GM11168 (cell line): ENCODE measurements at regions not wholly inside any gene's neighbourhood (a gene's known extent, or its start where the extent isn't known, plus 50 kb on each side); places are given as distances from the start of the nearest gene placed in this dataset.

Source experiments
- in situ Hi-C: fragments of 300-500 bp; cut with MboI; formaldehyde crosslinking; loops from one replicate; pipeline ENCODE4 v1.12.0; 2022; ENCODE audit warnings: low sequenced_read_pairs; ENCODE audit not compliant: unreplicated experiment

DNA sequence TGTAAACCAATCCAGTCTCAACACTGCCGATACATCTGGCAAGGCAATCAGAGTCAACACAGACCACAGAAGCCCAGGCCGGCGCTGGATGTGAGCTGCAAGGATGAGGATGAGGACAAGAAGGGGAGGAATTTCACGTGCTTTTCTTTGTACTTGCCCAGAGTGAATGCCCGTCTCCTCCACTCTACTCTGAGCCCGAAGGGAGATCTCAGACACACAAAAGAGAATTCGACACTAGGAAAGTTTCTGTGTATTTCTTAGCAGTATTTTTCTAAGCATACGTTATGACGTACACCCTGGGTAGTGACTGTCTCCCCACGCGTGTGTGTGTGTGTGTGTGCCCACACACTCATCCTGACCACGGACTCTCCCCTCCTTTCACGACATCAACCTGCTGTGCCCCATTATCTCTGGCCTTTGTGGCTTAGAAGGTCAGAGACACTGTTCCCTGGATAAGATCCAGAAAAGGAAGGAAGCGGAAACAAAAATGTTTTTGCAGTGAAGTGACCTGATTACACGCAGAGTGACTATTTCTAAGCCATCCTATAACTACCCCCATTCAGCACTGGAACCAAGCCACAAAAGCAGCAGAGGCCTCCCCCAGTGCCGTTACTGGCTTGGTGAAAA lies 227.3 kb upstream of the DAPK1 start:
- in situ Hi-C loops, result no loop called here

DNA sequence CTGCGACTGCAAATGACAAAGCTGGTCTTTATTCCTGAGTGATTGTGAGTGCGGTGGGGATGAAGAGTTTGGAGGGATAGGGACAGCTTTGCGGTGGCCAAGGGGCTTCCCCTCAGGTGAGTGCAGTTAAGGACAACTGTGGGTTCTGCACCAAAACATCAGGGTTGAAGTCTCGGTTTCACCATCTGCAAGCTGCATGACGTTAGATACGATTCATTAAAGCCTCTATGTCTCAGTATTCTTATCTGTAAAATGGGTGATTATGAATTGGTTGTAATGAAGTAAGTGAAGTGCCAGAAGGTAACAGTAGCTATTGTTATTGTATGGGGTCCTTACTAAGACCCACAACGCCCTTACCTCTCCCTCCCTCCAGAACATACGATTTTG lies 226.8 kb upstream of the DAPK1 start:
- in situ Hi-C loops, result no loop called here

DNA sequence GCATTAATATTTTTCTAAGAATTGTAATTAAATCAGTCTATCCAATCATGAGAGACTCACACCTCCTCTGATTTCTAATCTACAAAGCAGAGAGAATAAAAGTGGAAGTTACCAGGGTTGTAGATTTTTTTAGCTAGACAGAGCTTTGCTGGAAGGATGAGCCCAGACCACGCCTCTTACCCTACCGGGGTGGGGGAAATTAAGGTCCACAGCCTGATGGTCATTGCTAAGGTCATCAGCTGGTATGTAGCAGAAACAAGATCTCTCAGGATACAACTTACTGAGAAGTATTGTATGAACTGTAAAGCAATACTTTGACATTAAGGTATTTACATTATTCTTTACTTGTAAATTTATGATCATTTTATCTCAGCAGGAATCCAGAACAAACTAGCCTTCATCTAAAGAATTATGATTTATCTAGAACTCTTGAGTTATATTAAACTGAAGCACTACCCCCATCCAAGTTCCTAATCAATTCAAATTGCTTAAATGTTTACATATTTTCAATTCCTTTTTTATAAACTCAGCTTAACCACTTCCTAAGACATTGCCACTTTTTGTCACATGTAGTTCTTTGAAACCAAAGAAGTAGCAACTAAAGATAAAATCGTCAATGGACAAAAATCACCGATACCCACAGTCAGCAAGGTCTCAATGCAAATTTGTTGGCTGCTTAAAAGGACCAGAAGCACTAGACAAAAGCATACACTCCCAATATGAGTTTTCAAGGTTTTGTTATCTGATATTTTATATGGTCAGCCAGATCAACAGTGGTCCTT lies 225.8 kb upstream of the DAPK1 start:
- in situ Hi-C loops, result no loop called here

DNA sequence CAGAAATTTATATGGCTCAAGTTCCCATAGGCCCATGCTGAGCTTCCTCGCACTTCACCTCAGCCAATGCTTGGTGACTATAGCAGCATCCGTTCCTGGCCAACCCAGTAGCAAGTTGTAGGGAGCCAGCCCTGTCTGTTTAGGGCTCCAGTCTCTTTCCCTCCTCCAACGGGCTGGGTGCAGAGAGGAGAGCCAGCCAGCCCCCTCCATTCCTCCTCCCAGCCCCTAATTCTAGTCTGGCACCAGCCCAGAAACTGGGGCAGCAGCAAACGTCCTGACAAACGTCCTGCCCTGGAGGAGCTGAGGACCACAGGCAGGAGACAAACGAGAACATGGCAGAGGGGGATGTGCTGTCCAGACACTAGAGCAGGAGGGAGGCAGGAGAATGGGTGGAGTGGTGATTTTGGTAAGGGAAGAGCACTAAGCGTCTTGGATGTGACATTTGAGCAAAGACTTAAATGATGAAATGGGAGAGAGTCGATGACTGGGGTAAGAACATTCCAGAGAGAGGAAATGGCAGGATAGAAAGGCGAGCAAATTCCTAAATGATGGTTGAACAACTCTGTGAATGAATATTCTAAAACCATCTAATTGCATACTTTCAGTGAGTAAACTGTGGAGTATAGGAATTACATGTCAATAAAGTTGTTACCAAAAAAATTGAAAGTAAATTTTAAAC lies 222.5 kb upstream of the DAPK1 start:
- in situ Hi-C loops, result no loop called here

DNA sequence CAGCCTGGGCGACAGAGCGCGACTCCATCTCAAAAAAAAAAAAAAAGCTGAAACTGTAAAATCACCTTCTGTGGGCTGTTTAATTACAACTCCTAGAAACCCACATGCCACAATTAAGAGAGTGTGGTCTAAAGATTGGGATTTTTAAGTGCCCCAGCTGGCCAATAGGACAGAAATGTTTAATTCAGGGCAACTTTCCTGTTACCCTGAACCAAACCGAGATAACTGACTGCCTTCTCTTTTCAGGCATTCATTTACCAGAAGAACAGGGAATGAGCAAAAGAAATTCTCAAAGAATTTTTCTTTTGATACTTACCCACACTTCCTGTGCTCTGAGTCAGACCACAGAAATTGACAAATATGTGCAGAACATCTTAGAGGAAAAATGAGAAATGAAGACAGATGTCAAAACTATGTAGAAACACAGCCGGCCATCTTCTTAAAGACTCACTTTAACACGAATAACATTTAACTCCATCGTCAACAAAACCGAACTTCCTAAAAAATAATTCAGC lies 221.3 kb upstream of the DAPK1 start:
- in situ Hi-C loops, result no loop called here

DNA sequence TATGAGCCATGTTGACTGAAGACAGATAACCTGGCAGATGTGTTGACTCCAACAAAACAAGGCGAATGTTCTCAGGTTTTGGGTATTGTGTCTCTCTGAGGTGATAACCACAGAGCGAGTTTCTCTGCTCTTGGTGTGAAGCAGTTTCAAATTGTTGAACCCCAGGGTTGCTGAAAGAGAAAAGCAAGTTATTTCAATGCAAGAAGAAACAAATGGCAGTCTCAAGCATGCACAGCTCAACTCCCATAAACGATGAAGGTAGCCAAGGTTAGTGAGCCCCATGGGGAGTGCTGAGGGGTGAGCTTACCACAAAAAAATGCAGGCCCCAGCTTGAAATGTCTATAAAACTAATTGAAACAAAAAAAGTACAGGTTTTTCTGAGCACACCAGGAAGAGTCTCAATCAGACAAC lies 220.8 kb upstream of the DAPK1 start:
- in situ Hi-C loops, result no loop called here

DNA sequence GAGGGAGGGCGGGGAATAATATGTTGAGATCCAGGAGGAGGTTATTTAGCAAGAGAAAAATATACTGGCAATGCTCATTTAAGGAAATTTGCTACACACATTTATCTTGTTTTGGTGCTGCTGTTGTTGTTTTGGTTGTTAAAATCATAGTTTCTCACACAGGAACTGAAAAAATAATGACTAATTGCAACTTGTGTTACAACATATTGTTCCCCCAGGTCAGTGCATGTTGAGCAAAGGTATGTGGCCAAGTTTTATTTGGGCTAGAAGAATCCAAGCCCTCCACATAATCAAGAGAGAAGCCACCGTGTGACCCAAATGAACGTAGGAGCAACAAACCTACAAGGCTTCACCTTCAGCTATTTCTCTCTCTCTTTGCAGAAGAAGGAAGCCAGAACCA lies 220.3 kb upstream of the DAPK1 start:
- in situ Hi-C loops, result no loop called here

DNA sequence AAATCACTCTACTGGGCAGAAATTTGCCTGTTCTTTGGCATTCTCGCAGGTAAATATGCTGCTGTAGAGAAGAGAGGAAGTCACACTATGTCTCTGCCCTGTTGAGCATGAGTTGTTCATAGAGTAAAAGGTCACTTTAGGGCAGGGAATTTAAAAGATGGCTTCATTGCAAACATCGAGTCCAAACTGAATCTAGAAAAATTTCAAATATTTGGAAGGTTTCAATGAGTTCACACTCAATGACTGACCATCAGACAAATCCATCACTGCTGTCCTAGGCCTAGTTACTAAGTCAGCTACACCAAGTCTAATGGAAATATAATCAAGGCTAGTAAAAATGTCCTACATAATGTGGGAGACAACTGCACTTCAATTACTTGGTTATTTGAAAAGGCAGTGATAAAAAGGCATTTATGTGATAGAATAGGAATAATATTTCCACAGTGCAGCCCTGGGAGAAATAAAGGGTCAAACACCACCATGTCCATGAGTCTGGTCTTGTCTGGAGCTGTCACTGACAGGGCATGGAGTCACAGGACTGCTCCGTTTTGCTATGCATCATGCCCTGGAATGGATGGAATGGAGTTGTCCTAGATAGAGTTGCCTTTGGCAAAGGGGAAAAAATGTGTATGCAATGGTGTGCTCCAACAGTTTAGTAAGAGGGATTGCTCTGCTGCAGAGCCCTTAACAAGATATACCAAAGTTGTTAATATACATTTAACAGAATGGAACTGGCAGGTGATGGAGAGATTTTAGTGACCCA lies 218.5 kb upstream of the DAPK1 start:
- in situ Hi-C loops, result no loop called here

DNA sequence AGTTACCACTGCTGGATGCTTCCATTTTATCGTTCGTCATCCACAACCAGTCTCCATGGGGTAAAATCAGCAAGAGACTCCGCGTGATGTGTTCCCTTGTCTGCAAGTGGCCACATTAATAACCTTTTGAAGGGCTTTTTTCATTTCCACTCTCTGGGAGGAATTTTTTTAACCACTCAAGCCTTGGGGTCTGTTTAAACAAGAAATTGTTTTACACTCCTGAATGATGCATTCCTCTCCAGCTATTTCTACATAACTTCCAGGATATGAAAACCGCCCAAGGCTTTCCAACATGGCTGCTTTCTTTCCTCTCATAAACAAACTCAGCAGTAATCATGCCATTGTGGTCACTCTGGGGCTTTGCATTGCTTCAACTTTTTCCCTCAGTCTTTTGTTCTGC lies 217.2 kb upstream of the DAPK1 start:
- in situ Hi-C loops, result no loop called here

DNA sequence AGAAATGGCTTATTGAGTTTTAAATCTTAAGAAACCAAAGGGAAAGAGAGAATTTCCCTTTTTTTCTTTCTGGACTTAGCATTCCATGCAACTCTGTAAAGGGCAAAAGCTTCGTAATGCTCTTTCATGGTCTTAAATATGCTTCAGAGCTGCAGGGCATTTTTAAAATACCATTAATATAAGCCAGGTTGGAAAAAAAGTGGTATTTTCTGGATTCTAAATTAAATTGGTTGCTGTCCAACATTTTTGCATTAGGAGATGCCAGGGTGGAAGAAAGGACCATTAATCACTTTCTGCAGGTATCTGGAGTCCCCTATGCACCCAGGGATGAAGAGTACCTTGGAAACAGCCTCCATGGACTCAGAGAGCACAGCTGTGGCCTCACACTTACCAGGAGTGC lies 215.1 kb upstream of the DAPK1 start:
- in situ Hi-C loops, result no loop called here

DNA sequence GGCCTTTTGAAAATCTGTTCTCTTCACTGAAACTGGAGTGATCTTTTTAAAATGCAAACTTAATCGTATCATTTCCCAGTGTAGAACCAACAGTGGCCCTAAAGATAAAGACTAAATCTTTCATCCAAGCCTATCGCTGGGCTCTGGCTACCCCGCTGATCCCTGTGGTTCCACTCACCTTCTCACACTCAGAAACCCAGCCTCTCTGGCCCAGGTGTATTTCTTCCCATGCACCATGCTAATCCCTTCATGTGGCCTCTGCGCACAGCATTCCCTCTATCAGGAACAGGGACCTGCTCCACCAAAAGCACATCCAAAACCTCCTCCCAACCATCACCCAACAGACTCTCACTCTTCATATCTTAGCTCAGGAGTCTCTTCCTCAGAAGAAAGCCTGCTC lies 214.1 kb upstream of the DAPK1 start:
- in situ Hi-C loops, result no loop called here

DNA sequence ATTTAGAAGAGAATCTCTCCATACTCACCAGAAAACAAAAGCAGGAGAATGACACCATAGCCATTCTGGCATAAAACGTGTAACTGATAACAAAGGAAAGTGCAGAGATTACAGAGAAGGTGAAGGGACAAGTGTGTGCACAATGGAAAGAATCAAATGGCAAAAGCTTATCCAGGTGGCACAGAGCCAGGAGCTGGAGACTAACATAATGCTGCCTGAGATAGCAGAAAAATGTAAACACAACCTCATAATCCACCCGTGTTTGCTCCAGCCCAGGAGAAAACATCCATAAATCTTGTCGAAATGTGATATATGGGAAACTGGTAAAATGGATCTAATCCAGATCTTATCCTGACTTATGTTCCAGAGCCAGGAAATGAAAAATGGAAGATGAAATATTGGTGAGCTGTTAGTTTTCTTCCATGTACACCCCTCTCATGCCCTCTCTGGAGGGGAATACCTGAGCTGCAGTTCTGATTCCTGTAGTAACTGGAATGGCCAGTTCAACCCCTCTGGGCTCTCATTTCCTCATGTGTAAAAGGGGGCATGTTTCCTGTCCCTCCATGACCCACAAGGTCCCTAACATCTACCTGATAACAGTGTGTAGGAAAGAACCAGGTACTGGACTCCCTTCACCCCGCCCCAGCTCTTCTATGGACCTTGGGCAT lies 212.3 kb upstream of the DAPK1 start:
- in situ Hi-C loops, result no loop called here

DNA sequence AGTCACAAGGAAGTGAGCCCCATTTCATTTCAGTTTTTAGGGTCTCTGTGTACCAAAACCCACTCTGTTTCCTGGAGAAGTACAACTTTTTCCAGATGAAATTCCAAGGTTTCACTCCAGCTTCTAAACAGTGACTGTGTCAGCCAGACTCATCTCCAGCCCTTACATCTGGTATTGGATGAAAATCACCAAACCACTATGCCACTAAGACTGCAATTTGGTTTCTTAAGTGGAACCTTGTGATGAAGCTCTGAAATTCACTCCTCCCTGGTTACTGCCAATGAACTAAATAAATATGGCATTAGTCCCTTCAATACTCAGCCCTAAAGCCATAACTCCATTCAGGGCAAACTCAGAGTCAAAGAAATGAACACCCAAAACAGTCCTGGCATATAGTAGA lies 211.2 kb upstream of the DAPK1 start:
- in situ Hi-C loops, result no loop called here

DNA sequence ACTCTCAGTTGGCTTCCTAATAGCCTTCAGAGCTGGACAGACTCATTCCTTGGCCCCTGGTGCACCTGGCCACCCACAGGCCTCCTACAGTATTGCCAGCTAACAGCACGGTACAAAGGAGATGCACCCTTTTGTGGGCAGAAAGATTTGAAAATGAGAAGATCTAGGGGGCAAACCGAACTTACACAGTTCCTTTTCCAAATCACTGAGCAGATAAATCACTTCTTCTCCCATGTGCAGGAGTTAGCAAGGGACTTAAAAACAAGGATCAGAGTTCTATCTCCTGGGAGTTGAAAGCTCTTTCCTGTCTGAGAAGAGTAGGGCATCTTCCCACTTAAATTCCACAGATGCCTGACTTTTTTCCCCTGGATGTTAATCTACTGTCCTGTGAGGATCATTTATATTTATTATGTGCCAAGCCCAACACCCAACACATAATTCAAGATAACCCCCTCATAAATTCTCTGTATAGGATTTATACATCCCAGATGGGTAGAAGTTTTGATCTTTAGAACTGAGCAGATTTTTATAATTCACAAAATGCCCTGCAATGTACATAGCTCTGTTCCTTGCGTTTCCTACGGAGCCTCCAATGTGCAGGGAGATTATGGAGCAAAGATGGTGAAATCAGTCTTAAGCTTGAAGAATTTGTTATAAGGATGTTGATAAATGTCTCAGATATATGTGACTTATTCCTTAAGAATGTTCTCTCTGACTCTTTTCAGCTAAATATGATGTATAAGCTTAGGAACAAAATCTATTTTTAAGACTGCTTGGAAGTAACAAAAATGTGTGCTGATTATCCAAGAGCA lies 207.2 kb upstream of the DAPK1 start:
- in situ Hi-C loops, result no loop called here

DNA sequence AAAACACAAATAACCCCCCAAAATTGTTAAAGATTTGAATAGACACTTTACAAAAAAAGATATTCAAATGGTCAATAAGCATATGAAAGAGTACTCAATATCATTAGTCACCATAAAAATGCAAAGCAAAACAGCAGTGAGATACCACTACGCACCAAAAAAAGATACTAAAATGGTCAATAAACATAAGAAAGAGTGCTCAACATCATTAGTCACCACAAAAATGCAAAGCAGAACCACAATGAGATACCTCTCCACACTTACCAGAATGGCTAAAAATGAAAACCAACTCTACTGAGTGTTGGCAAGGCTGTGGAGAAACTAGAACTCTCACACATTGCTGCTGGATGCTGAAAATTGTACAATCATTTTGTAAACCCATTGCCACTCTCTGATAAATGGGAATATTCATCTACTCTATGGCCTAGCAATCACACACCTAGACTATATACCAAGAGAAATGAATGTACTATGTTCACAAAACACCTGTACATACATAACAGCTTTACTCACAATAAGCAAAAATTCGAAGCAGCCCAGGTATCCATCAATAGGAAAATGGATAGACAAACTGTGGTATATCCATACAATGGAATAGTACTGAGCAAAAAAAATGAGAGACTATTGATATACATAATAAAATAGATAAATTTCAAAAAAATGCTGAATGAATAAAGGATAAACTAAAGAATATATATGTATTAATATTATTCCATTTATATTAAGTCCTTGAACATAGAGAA lies 205.0 kb upstream of the DAPK1 start:
- in situ Hi-C loops, result no loop called here

DNA sequence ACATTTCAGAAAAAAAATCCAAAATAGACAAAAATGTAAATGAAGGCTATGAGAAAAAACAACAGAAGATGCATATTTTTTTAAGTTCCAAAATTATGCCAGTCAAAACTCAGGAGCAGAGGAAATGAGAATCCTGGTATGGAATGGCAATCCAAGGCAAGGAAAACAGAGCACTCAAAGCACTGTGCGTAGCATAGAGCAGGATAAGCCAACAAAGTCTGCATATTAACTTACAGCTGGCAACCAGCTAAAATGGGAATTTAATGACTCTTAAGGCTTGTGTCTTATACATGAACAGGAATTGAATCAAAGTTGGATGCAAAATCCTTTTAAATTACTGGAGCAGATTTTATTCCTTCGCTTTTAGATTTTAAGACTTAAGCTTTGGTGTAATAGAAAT lies 203.5 kb upstream of the DAPK1 start:
- in situ Hi-C loops, result no loop called here

DNA sequence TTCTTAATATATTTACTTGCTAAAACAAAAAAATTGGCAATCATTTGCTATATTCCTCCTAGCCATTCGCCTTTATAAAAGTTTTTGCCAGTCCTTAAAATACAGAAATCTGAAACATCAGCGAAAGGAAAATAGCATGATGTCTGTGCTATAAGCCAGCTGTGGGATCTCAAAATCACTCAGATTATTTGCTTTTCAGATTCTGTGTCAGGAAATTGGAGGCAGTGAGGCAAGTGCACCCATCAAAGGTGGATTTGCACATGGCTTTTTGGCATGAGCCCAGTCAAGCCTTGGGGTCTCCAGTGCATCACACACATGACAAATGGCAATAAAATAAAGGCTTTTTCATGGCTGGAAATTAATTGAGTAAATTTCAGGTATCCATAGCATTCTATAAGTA lies 196.8 kb upstream of the DAPK1 start:
- in situ Hi-C loops, result loop anchor here (25.0 kb wide), 2 partner anchors 664 to 839 kb away; no protein-coding TSS in a partner anchor

DNA sequence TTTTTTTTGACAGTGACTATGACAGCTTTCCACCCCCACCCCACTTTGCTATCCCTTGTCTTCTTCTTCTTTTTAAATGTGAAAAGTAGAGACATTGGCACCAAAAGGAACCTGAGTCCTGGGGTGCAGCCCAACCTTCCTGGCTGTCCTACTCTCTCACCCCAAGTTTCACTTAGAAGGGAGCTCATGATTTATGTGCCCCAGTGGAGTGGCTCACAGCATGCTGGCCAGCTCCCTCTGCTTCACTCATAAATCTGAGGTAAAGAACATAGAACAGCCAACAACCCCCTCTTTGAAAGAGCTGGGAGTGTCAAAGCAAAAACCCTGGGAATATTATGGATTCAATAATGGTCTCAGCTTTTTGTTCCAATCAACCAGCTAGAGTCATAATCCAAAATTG lies 196.3 kb upstream of the DAPK1 start:
- in situ Hi-C loops, result loop anchor here (25.0 kb wide), 2 partner anchors 664 to 839 kb away; no protein-coding TSS in a partner anchor
